Neural progenitor cell (in vitro differentiated cells): ENCODE measurements at regions not wholly inside any gene's neighbourhood (a gene's known extent, or its start where the extent isn't known, plus 50 kb on each side); places are given as distances from the start of the nearest gene placed in this dataset.

ENCODE experiments used
- DNase-seq: peaks from one replicate; pipeline ENCODE4 v3.0.0-alpha.2; 2016; ENCODE audit warnings: low spot score
- H2AFZ ChIP-seq: fragments of 200-600 bp; sonication (generic); replicated peaks from 2 replicates; pipeline ENCODE4 v1.6.1; 2016; ENCODE audit warnings: antibody characterized with exemption
- H3F3A ChIP-seq: fragments of 200-600 bp; sonication (generic); 2 replicates; pipeline ENCODE4 v1.6.1; 2016; ENCODE audit warnings: antibody characterized with exemption, low read depth
- H3K27ac ChIP-seq: fragments of 200-600 bp; sonication (generic); 2 replicates; pipeline ENCODE4 v1.5.1; 2016; ENCODE audit warnings: mild to moderate bottlenecking
- H3K27me3 ChIP-seq: fragments of 200-600 bp; sonication (generic); 2 replicates; pipeline ENCODE4 v1.6.1; 2016; ENCODE audit warnings: mild to moderate bottlenecking, moderate library complexity
- H3K36me3 ChIP-seq: fragments of 200-600 bp; sonication (generic); 2 replicates; pipeline ENCODE4 v1.5.1; 2016
- H3K4me1 ChIP-seq: fragments of 200-600 bp; sonication (generic); 2 replicates; pipeline ENCODE4 v1.6.1; 2016; ENCODE audit warnings: mixed run types
- H3K4me2 ChIP-seq: fragments of 200-600 bp; sonication (generic); 2 replicates; pipeline ENCODE4 v1.6.1; 2016
- H3K4me3 ChIP-seq: fragments of 200-600 bp; sonication (generic); 2 replicates; pipeline ENCODE4 v1.5.1; 2016
- H3K79me2 ChIP-seq: fragments of 200-600 bp; sonication (generic); 2 replicates; pipeline ENCODE4 v1.6.1; 2016; ENCODE audit warnings: low read depth
- H3K9ac ChIP-seq: fragments of 200-600 bp; sonication (generic); 2 replicates; pipeline ENCODE4 v1.6.1; 2016
- H3K9me3 ChIP-seq: fragments of 200-600 bp; sonication (generic); 2 replicates; pipeline ENCODE4 v1.5.1; 2016; ENCODE audit warnings: low read depth
- H4K20me1 ChIP-seq: fragments of 200-600 bp; sonication (generic); 2 replicates; pipeline ENCODE4 v1.6.1; 2016; ENCODE audit warnings: low read depth
- H3K27ac Mint-ChIP-seq: 3 replicates; pipeline ENCODE4 v1.8.0; 2021; ENCODE audit warnings: mixed read lengths
- H3K27me3 Mint-ChIP-seq: 2 replicates; pipeline ENCODE4 v1.8.0; 2022; ENCODE audit warnings: low read depth, mild to moderate bottlenecking, inconsistent platforms, moderate library complexity, mixed read lengths; ENCODE audit not compliant: insufficient read depth
- H3K36me3 Mint-ChIP-seq: 3 replicates; pipeline ENCODE4 v1.8.0; 2021; ENCODE audit warnings: mixed read lengths
- H3K4me1 Mint-ChIP-seq: 3 replicates; pipeline ENCODE4 v1.8.0; 2021; ENCODE audit warnings: mixed read lengths
- H3K4me3 Mint-ChIP-seq: 3 replicates; pipeline ENCODE4 v1.8.0; 2021; ENCODE audit warnings: mild to moderate bottlenecking, moderate library complexity, mixed read lengths
- H3K9me3 Mint-ChIP-seq: 3 replicates; pipeline ENCODE4 v1.8.0; 2020; ENCODE audit warnings: mixed read lengths
- EZH2 ChIP-seq: fragments of 200-600 bp; sonication (generic); IDR thresholded peaks from 2 replicates; pipeline ENCODE4 v1.6.1; 2017; ENCODE audit warnings: antibody characterized with exemption, mild to moderate bottlenecking, moderate library complexity
- EZH2phosphoT487 ChIP-seq: fragments of 200-600 bp; sonication (generic); IDR thresholded peaks from 2 replicates; pipeline ENCODE4 v1.6.1; 2017; ENCODE audit warnings: antibody characterized with exemption
- TF ChIP-seq, protein P1 (sequence below): fragments of 200-600 bp; sonication (generic); IDR thresholded peaks from 2 replicates; pipeline ENCODE4 v1.5.1; 2017; ENCODE audit warnings: antibody characterized with exemption, mild to moderate bottlenecking

DNA sequence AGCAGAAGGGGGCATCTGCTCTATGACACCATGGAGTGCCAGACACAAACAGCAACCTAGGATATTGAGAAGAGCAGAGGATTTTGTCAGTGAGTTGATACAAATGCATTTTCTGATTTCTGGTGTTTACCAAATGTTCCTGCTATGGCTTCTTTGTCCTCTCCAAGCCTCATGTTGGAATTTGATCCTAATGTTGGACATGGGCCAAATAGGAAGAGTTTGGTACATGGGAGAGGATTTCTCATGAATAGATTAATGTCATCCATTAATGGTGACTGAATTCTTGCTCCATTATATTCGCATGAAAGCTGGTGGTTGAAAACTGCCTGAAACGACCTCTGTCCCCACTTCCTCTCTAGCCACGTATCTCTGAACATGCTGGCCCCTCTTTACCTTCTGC lies 1002.2 kb upstream of the FLRT2 start:
- Mint-ChIP-seq H3K4me1 (no peaks in the 10 kb centered on the region), H3K27me3 (peaks cover 4% of the 10 kb centered on the region), H3K36me3 (no peaks in the 10 kb centered on the region), H3K9me3 (no peaks in the 10 kb centered on the region), H3K27ac (no peak overlapping the region), H3K4me3 (no peak overlapping the region)
- H2AFZ ChIP-seq, result no peak overlapping the region
- H3K9ac ChIP-seq, result no peak overlapping the region
- H3K4me2 ChIP-seq, result no peak overlapping the region
- no peaks in the 10 kb centered on the region for H3K79me2 ChIP-seq
- no peaks in the 10 kb centered on the region for H3K9me3 ChIP-seq
- DNase-seq, result no peak
- H3K27ac ChIP-seq, result no peak overlapping the region
- no peaks in the 10 kb centered on the region for H3K4me1 ChIP-seq
- H3K4me3 ChIP-seq, result no peak overlapping the region
- no peaks in the 10 kb centered on the region for H3K27me3 ChIP-seq
- TF ChIP-seq EZH2phosphoT487 (no peak), EZH2 (no peak)
- TF ChIP-seq, protein P1, sequence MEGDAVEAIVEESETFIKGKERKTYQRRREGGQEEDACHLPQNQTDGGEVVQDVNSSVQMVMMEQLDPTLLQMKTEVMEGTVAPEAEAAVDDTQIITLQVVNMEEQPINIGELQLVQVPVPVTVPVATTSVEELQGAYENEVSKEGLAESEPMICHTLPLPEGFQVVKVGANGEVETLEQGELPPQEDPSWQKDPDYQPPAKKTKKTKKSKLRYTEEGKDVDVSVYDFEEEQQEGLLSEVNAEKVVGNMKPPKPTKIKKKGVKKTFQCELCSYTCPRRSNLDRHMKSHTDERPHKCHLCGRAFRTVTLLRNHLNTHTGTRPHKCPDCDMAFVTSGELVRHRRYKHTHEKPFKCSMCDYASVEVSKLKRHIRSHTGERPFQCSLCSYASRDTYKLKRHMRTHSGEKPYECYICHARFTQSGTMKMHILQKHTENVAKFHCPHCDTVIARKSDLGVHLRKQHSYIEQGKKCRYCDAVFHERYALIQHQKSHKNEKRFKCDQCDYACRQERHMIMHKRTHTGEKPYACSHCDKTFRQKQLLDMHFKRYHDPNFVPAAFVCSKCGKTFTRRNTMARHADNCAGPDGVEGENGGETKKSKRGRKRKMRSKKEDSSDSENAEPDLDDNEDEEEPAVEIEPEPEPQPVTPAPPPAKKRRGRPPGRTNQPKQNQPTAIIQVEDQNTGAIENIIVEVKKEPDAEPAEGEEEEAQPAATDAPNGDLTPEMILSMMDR, result no peak
- no peaks in the 10 kb centered on the region for H4K20me1 ChIP-seq
- no peaks in the 10 kb centered on the region for H3F3A ChIP-seq
- H3K36me3 ChIP-seq, result no peaks in the 10 kb centered on the region

DNA sequence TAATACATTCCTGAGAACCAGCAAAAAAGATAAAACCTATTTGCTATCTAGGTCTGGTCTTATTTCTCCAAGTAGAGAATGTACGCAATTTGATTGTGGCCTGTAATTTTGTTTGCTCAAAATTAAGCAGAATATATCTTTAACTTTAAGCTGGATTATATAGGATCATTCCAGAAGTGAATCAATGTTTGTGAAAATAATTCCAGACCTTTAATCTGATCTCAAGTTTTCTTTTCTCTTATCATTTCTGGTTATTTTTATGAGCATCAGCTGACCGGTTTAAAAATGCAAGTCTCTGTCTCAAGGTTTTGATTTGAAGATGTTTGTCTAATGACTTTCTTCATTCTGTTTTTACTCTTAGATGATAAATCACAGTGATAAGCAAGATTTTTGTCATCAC lies 997.9 kb upstream of the FLRT2 start:
- Histone ChIP-seq H3K4me2 (no peak overlapping the region), H3K27me3 (no peaks in the 10 kb centered on the region), H3K9ac (no peak overlapping the region), H3K27ac (no peak overlapping the region), H2AFZ (no peak overlapping the region), H3K4me1 (no peaks in the 10 kb centered on the region), H4K20me1 (no peaks in the 10 kb centered on the region), H3K36me3 (no peaks in the 10 kb centered on the region), H3K4me3 (no peak overlapping the region), H3K9me3 (no peaks in the 10 kb centered on the region), H3K79me2 (no peaks in the 10 kb centered on the region), H3F3A (no peaks in the 10 kb centered on the region)
- no peaks in the 10 kb centered on the region for H3K36me3 Mint-ChIP-seq
- no peak overlapping the region for H3K4me3 Mint-ChIP-seq
- H3K27me3 Mint-ChIP-seq, result no peaks in the 10 kb centered on the region
- TF ChIP-seq EZH2phosphoT487 (no peak), EZH2 (no peak)
- TF ChIP-seq, protein P1, result no peak
- no peak overlapping the region for H3K27ac Mint-ChIP-seq
- no peak for DNase-seq
- H3K9me3 Mint-ChIP-seq, result no peaks in the 10 kb centered on the region
- peaks cover 14% of the 10 kb centered on the region for H3K4me1 Mint-ChIP-seq

DNA sequence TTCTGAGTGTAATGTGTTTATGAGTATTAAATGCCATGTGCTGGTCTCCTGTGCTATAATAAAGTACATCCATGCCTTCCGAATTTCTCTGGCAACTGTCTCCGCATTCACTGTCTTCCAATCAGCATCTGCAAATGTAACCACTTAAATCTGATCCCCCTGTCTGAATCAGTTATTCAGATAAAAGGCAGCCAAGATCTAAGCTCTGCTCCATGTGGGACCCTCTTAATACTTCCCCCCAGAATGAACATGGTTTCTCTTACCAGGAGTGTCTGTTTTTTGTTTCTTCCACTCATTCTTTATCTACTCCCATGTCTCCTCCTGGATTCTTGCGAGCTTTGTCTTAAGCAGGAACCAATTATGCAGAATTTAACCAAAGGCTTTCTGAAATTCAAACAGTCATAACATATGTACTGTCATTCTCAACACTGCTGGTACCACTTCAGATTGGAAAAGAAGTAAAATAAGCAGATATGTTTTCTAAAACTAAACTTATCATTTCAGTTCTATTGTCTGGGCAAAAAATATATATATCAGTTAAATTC lies 996.7 kb upstream of the FLRT2 start:
- H3K27me3 Mint-ChIP-seq, result no peaks in the 10 kb centered on the region
- H3K36me3 ChIP-seq, result no peaks in the 10 kb centered on the region

More for the DNA sequence above, 996.7 kb upstream of the FLRT2 start:
- H3K9me3 ChIP-seq, result no peaks in the 10 kb centered on the region
- DNase-seq, result no peak
- H4K20me1 ChIP-seq, result no peaks in the 10 kb centered on the region
- TF ChIP-seq EZH2phosphoT487 (no peak), EZH2 (no peak)
- TF ChIP-seq, protein P1, result no peak
- H3K4me2 ChIP-seq, result no peak overlapping the region
- no peaks in the 10 kb centered on the region for H3F3A ChIP-seq
- H3K9me3 Mint-ChIP-seq, result no peaks in the 10 kb centered on the region
- no peak overlapping the region for H3K27ac ChIP-seq
- H2AFZ ChIP-seq, result peak overlapping the region; percentile 15
- no peak overlapping the region for H3K27ac Mint-ChIP-seq
- no peak overlapping the region for H3K9ac ChIP-seq
- no peaks in the 10 kb centered on the region for H3K36me3 Mint-ChIP-seq
- H3K79me2 ChIP-seq, result no peaks in the 10 kb centered on the region
- no peaks in the 10 kb centered on the region for H3K4me1 ChIP-seq
- H3K4me1 Mint-ChIP-seq, result peaks cover 14% of the 10 kb centered on the region
- H3K4me3 ChIP-seq, result no peak overlapping the region
- no peak overlapping the region for H3K4me3 Mint-ChIP-seq
- H3K27me3 ChIP-seq, result no peaks in the 10 kb centered on the region
